MCF 10A (cell line): ENCODE measurements at regions not wholly inside any gene's neighbourhood (a gene's known extent, or its start where the extent isn't known, plus 50 kb on each side); places are given as distances from the start of the nearest gene placed in this dataset.
"Not testable (repeated sequence)": the region's sequence is repeated elsewhere in the genome, so short reads cannot be mapped to it uniquely, and the experiment has no call there.

Experiments
- BruUV-seq: library from RNA; stranded (reverse); fragments of 400-500 nt; replicated peaks from 2 replicates; lab custom pipeline; 2021; lab: Mats Ljungman, UMichigan
- CTCF ChIA-PET: fragments of 300-600 bp; sonication (Branson Sonifier 250); formaldehyde crosslinking; extraction: SDS; loops from one replicate; lab custom pipeline; 2021; ENCODE audit warnings: antibody characterized with exemption, inconsistent platforms; lab: Yijun Ruan, JAX
- POLR2A ChIA-PET: fragments of 300-600, 350-650 bp; sonication (Branson Sonifier 250); formaldehyde crosslinking; extraction: SDS; loops from one replicate; lab custom pipeline; 2020; ENCODE audit warnings: antibody characterized with exemption, inconsistent platforms; lab: Yijun Ruan, JAX
- DNase-seq: peaks from one replicate; pipeline ENCODE4 v3.0.0-alpha.2; 2018; ENCODE audit not compliant: unreplicated experiment
- H3K27ac Mint-ChIP-seq: one replicate; pipeline ENCODE4 v1.8.0; 2022; ENCODE audit warnings: mild to moderate bottlenecking, low read depth, mixed read lengths; ENCODE audit not compliant: unreplicated experiment
- H3K27me3 Mint-ChIP-seq: one replicate; pipeline ENCODE4 v1.8.0; 2022; ENCODE audit warnings: mixed read lengths; ENCODE audit not compliant: insufficient read depth, unreplicated experiment
- H3K36me3 Mint-ChIP-seq: one replicate; pipeline ENCODE4 v1.8.0; 2022; ENCODE audit warnings: mild to moderate bottlenecking, moderate library complexity, mixed read lengths; ENCODE audit not compliant: insufficient read depth, unreplicated experiment
- H3K4me1 Mint-ChIP-seq: one replicate; pipeline ENCODE4 v1.8.0; 2022; ENCODE audit warnings: mixed read lengths; ENCODE audit not compliant: insufficient read depth, unreplicated experiment
- H3K4me3 Mint-ChIP-seq: one replicate; pipeline ENCODE4 v1.8.0; 2022; ENCODE audit warnings: mild to moderate bottlenecking, moderate library complexity, mixed read lengths; ENCODE audit not compliant: unreplicated experiment
- H3K9me3 Mint-ChIP-seq: one replicate; pipeline ENCODE4 v1.8.0; 2022; ENCODE audit warnings: mixed read lengths; ENCODE audit not compliant: unreplicated experiment
- intact Hi-C: fragments of 100-400 bp; cut with micrococcal nuclease; formaldehyde crosslinking; loops from 2 replicates; pipeline ENCODE4 v1.14.1; 2022
- TF ChIP-seq, protein P1 (sequence below): fragments of 200-600 bp; IDR thresholded peaks from one replicate; pipeline ENCODE4 v1.8.0; 2022; ENCODE audit warnings: antibody characterized with exemption, mild to moderate bottlenecking; ENCODE audit not compliant: unreplicated experiment

DNA sequence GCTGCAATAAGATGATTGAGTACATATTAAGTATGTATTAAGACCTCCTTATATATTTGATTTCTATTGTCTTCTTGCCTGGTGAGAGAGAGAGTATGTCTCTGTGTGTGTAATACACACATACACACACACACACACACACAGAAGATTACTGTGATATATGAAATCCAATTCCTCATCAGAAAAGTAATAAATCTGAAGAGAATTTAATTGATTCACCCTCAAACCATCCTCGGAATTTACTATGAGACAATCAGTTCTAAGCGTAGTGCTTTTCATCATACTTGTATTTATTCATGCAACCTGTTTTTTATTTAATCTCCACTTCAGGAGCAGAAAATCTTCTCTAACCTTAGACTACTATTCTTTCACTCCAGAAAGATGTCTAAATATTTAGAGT lies 62.3 kb upstream of the TLL1 start:
- no peak for DNase-seq
- no peaks in the 10 kb centered on the region for H3K36me3 Mint-ChIP-seq
- CTCF ChIA-PET, result no interaction called here
- no peak overlapping the region for H3K4me3 Mint-ChIP-seq
- peaks cover 12% of the 10 kb centered on the region for H3K4me1 Mint-ChIP-seq
- POLR2A ChIA-PET, result no interaction called here
- no TSS peak for BruUV-seq
- H3K27ac Mint-ChIP-seq, result no peak overlapping the region
- TF ChIP-seq, protein P1, sequence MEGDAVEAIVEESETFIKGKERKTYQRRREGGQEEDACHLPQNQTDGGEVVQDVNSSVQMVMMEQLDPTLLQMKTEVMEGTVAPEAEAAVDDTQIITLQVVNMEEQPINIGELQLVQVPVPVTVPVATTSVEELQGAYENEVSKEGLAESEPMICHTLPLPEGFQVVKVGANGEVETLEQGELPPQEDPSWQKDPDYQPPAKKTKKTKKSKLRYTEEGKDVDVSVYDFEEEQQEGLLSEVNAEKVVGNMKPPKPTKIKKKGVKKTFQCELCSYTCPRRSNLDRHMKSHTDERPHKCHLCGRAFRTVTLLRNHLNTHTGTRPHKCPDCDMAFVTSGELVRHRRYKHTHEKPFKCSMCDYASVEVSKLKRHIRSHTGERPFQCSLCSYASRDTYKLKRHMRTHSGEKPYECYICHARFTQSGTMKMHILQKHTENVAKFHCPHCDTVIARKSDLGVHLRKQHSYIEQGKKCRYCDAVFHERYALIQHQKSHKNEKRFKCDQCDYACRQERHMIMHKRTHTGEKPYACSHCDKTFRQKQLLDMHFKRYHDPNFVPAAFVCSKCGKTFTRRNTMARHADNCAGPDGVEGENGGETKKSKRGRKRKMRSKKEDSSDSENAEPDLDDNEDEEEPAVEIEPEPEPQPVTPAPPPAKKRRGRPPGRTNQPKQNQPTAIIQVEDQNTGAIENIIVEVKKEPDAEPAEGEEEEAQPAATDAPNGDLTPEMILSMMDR, result no peak
- no peaks in the 10 kb centered on the region for H3K9me3 Mint-ChIP-seq
- no peaks in the 10 kb centered on the region for H3K27me3 Mint-ChIP-seq
- intact Hi-C loops, result no loop called here

DNA sequence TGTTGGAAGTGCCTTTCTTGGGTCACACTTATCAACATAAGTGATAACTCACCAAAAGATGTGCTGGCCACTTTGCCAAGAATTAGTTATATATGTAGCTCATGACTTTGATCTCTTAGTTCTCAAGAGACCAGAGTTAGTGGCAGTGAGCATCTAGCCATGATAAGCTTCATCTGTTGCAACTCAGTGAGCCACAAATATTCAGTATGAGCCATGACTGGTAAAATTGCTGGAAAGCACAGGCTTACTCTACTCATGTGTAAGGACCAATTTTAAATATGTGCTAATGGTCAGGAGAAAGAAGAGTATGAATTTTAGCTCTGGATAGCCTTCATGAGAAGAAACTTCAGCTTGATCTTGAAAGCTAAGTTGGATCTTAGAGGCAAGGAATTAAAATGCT lies 59.4 kb upstream of the TLL1 start:
- no peaks in the 10 kb centered on the region for H3K9me3 Mint-ChIP-seq
- intact Hi-C loops, result no loop called here
- TF ChIP-seq, protein P1, result no peak

DNA sequence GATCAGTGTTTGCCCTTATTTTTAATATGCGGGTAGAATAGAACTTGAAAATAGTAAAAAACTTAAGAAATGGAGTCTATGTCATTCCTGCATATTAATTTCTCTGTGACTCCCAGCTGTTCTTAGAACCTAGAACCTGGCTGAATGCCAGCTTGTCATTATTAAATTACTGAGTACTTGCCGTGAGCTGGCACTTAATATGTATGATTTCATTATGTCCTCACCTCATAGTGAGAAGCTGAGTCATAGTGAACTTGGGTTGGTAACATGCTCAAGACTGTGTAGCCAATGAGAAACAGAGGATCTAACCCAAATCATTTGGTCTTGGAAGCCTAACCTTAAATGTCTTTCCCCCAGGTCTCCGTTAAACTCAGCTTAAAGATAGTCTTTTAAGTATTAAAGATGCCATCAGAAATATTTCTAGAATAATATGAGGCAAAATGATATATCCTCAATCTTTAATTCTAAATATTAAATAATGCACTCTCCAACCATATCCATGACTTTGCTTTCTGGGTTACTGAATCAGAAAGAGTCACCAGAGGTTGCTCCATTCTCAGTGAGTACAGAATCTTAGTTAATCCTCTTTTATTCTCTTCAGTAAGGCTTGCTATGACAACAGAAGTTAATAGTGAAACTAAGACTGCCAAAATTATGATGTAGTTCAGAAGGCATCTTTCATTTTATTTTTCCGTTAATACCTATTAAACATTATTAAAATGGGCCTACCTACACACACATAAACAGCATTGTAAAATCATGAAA lies 58.6 kb upstream of the TLL1 start:
- CTCF ChIA-PET, result interaction anchor here (0.5 to 0.9 kb wide), 2 partner anchors 216 to 278 kb away, joined by 3 to 4 read pairs; no protein-coding TSS in a partner anchor
- peak; percentile 48 for DNase-seq
- H3K36me3 Mint-ChIP-seq, result no peaks in the 10 kb centered on the region
- intact Hi-C loops, result no loop called here
- no peak overlapping the region for H3K27ac Mint-ChIP-seq
- TF ChIP-seq, protein P1, result no peak
- no peaks in the 10 kb centered on the region for H3K9me3 Mint-ChIP-seq
- no peaks in the 10 kb centered on the region for H3K27me3 Mint-ChIP-seq
- H3K4me3 Mint-ChIP-seq, result no peak overlapping the region
- peaks cover 12% of the 10 kb centered on the region for H3K4me1 Mint-ChIP-seq
- POLR2A ChIA-PET, result interaction anchor here (0.6 to 1.4 kb wide), 6 partner anchors 8 to 153 kb away, joined by 3 to 4 read pairs (median 3); no protein-coding TSS in a partner anchor
- no TSS peak for BruUV-seq

More for the DNA sequence above, 59.4 kb upstream of the TLL1 start:
- no peaks in the 10 kb centered on the region for H3K27me3 Mint-ChIP-seq
- BruUV-seq, result no TSS peak
- no peaks in the 10 kb centered on the region for H3K36me3 Mint-ChIP-seq
- ChIA-PET POLR2A (interaction anchor here (0.7 to 1.4 kb wide), 5 partner anchors 7 to 154 kb away, joined by 3 to 4 read pairs (median 3); no protein-coding TSS in a partner anchor), CTCF (interaction anchor here (0.5 to 0.9 kb wide), 3 partner anchors 9 to 277 kb away, joined by 3 to 4 read pairs (median 3); no protein-coding TSS in a partner anchor)
- H3K27ac Mint-ChIP-seq, result no peak overlapping the region
- peaks cover 12% of the 10 kb centered on the region for H3K4me1 Mint-ChIP-seq
- no peak for DNase-seq
- H3K4me3 Mint-ChIP-seq, result no peak overlapping the region

DNA sequence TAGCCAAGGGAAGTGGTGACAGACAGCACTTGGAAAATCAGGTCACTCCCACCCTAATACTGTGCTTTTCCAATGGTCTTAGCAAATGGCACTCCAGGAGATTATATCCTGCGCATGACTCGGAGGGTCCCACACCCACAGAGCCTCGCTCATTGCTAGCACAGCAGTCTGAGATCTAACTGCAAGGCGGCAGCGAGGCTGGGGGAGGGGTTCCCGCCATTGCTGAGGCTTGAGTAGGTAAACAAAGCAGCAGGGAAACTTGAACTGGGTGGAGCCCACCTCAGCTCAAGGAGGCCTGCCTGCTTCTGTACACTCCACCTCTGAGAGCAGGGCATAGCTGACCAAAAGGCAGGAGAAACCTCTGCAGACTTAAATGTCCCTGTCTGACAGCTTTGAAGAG lies 53.9 kb upstream of the TLL1 start:
- BruUV-seq, H3K27me3 Mint-ChIP-seq, H3K4me1 Mint-ChIP-seq, DNase-seq, H3K27ac Mint-ChIP-seq, POLR2A ChIA-PET, H3K36me3 Mint-ChIP-seq, intact Hi-C loops, H3K4me3 Mint-ChIP-seq, H3K9me3 Mint-ChIP-seq: not testable (repeated sequence)
- CTCF ChIA-PET, result interaction anchor here (0.6 kb wide), 1 partner anchor 1204 kb away, joined by 3 read pairs; no protein-coding TSS in a partner anchor
